Thyroid gland (tissue), 4 donors: ENCODE measurements at regions not wholly inside any gene's neighbourhood (a gene's known extent, or its start where the extent isn't known, plus 50 kb on each side); places are given as distances from the start of the nearest gene placed in this dataset.

Experiments
- POLR2A ChIP-seq, 2 donors: fragments of 450-650 bp; IDR thresholded peaks; one replicate each; pipeline ENCODE4 v1.6.1; 2017; ENCODE audit warnings: antibody characterized with exemption in 2 of 2, mild to moderate bottlenecking in 2 of 2, moderate library complexity in 1 of 2
- TF ChIP-seq, protein P1 (sequence below), 6 experiments: fragments of 200-600 bp in 3 of 6; fragments of 450-650 bp in 3 of 6; sonication (generic) in 3 of 6; IDR thresholded peaks; one replicate each; pipeline ENCODE4 v1.5.1; 2016 to 2019; ENCODE audit warnings: antibody characterized with exemption in 6 of 6, mild to moderate bottlenecking in 2 of 6, inconsistent platforms in 1 of 6, moderate library complexity in 1 of 6

DNA sequence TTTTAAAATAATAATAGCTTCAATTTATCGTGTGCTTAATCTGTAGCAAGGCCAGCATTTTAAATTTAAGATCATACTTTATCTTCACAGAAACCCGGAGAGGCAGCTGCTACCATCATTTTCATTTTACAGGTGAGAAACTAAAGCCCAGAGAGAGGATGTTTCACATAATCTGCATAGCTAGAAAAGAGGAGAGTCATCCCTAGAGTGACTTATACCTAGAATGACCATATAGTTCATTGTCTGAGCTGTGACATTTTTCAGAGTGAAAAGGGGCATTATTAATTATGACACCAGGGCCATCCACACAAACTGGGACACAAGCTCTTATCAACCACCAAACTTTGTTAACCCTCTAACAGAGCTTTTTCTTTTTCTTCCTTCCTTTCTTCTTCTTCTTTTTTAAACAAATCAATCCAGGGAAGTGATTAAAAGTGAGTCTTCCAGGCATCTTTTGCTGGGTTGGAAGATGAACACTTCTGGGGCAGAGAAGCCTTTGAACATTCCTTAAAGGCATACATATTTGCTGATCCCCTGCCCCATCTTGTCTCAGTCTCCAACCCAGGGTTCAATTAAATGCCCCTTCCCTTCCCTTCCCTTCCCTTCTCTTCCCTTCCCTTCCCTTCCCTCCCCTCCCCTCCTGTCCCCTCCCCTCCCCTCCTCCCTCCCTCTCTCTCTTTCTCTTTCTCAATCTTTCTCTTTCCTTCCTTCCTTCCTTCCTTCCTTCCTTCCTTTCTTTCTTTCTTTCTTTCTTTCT is 272.5 kb upstream of the JAG1 start:
- no peak for TF ChIP-seq POLR2A (IDR thresholded peaks at IDR 0.05)
- TF ChIP-seq, protein P1, sequence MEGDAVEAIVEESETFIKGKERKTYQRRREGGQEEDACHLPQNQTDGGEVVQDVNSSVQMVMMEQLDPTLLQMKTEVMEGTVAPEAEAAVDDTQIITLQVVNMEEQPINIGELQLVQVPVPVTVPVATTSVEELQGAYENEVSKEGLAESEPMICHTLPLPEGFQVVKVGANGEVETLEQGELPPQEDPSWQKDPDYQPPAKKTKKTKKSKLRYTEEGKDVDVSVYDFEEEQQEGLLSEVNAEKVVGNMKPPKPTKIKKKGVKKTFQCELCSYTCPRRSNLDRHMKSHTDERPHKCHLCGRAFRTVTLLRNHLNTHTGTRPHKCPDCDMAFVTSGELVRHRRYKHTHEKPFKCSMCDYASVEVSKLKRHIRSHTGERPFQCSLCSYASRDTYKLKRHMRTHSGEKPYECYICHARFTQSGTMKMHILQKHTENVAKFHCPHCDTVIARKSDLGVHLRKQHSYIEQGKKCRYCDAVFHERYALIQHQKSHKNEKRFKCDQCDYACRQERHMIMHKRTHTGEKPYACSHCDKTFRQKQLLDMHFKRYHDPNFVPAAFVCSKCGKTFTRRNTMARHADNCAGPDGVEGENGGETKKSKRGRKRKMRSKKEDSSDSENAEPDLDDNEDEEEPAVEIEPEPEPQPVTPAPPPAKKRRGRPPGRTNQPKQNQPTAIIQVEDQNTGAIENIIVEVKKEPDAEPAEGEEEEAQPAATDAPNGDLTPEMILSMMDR (IDR thresholded peaks at IDR 0.05) = no peak
